Thoracic aorta (tissue), 2 donors: ENCODE measurements at regions not wholly inside any gene's neighbourhood (a gene's known extent, or its start where the extent isn't known, plus 50 kb on each side); places are given as distances from the start of the nearest gene placed in this dataset.

Experiments used
- ATAC-seq: fragments of 150-250 bp; one replicate; pipeline ENCODE4 v1.8.0; 2017; ENCODE audit warnings: low read depth; ENCODE audit not compliant: insufficient number of reproducible peaks, low FRiP score
- DNase-seq: peaks from one replicate; pipeline ENCODE4 v3.0.0-alpha.2; 2020; ENCODE audit warnings: low spot score
- H3K27ac ChIP-seq, 2 donors: fragments of 200-600 bp; sonication (generic); 1 replicate in 1 of 2; 2 replicates in 1 of 2; pipeline ENCODE4 v1.5.1; 2016; ENCODE audit warnings: mild to moderate bottlenecking in 2 of 2, moderate library complexity in 2 of 2
- H3K27me3 ChIP-seq: fragments of 200-600 bp; sonication (generic); replicated peaks from 2 replicates; pipeline ENCODE4 v1.6.0; 2016; ENCODE audit warnings: mild to moderate bottlenecking; ENCODE audit not compliant: insufficient read depth
- H3K36me3 ChIP-seq: fragments of 200-600 bp; sonication (generic); one replicate; pipeline ENCODE4 v1.5.1; 2016
- H3K4me1 ChIP-seq, 2 donors: fragments of 200-600 bp; sonication (generic); 1 replicate in 1 of 2; 2 replicates in 1 of 2; pipeline versions ENCODE4 v1.5.1 to v1.6.0; 2016; ENCODE audit warnings: low read depth in 2 of 2, mild to moderate bottlenecking in 1 of 2; ENCODE audit not compliant: control insufficient read depth in 1 of 2
- H3K4me3 ChIP-seq: fragments of 200-600 bp; sonication (generic); 2 replicates; pipeline ENCODE4 v1.5.1; 2016; ENCODE audit warnings: mild to moderate bottlenecking
- H3K9me3 ChIP-seq: fragments of 200-600 bp; sonication (generic); 2 replicates; pipeline ENCODE4 v1.5.1; 2016
- TF ChIP-seq, protein P1 (sequence below): fragments of 200-600 bp; sonication (generic); IDR thresholded peaks from one replicate; pipeline ENCODE4 v1.5.1; 2019; ENCODE audit warnings: antibody characterized with exemption

DNA sequence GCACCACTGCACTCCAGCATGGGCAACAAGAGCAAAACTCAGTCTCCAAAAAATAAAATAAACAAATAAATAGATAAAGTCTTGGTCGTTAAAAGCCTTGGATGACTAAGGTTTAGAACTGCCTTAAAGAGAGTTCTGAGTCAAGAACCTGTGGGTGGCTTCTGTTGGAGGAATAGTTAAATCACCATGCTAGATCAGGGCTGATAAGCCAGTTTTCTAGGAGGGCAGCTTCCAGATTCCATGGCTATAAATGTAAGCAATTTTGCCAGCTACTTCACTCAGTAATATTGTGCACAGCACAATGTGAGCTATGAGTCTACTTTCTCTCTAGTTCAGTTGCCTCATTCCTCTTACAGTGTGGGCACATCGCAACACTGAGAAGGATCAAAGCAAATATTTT lies 242.1 kb upstream of the NUDT12 start:
- no peaks in the 10 kb centered on the region for H3K4me1 ChIP-seq
- TF ChIP-seq, protein P1, sequence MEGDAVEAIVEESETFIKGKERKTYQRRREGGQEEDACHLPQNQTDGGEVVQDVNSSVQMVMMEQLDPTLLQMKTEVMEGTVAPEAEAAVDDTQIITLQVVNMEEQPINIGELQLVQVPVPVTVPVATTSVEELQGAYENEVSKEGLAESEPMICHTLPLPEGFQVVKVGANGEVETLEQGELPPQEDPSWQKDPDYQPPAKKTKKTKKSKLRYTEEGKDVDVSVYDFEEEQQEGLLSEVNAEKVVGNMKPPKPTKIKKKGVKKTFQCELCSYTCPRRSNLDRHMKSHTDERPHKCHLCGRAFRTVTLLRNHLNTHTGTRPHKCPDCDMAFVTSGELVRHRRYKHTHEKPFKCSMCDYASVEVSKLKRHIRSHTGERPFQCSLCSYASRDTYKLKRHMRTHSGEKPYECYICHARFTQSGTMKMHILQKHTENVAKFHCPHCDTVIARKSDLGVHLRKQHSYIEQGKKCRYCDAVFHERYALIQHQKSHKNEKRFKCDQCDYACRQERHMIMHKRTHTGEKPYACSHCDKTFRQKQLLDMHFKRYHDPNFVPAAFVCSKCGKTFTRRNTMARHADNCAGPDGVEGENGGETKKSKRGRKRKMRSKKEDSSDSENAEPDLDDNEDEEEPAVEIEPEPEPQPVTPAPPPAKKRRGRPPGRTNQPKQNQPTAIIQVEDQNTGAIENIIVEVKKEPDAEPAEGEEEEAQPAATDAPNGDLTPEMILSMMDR, result no peak
- no peak overlapping the region for H3K4me3 ChIP-seq
- no peak for ATAC-seq
- no peaks in the 10 kb centered on the region for H3K27me3 ChIP-seq
- H3K9me3 ChIP-seq, result no peaks in the 10 kb centered on the region
- H3K27ac ChIP-seq, result no peak overlapping the region
- no peaks in the 10 kb centered on the region for H3K36me3 ChIP-seq
- DNase-seq, result no peak

DNA sequence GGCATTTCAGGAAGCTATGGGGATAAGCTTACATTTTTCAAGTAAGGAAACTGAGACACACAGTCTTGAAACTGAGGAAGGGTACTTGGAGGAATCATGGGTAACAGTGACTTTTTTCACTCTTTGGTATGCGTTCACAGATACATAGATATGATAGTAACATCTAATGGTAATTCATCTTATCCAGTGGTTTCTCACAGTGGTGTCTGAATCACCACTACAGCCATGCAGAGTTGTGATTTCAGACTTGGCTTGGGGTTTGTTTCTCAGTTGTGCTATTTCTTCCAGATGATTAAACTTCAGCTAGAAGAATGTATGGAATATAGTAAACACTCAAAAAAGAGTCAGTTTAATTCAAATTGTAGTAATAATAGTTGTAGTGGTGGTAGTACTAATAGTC lies 239.1 kb upstream of the NUDT12 start:
- TF ChIP-seq, protein P1, result no peak
- Histone ChIP-seq H3K27me3 (no peaks in the 10 kb centered on the region), H3K9me3 (no peaks in the 10 kb centered on the region), H3K36me3 (no peaks in the 10 kb centered on the region), H3K27ac (no peak overlapping the region), H3K4me3 (no peak overlapping the region), H3K4me1 (no peaks in the 10 kb centered on the region)
- DNase-seq (no peak), ATAC-seq (no peak)

DNA sequence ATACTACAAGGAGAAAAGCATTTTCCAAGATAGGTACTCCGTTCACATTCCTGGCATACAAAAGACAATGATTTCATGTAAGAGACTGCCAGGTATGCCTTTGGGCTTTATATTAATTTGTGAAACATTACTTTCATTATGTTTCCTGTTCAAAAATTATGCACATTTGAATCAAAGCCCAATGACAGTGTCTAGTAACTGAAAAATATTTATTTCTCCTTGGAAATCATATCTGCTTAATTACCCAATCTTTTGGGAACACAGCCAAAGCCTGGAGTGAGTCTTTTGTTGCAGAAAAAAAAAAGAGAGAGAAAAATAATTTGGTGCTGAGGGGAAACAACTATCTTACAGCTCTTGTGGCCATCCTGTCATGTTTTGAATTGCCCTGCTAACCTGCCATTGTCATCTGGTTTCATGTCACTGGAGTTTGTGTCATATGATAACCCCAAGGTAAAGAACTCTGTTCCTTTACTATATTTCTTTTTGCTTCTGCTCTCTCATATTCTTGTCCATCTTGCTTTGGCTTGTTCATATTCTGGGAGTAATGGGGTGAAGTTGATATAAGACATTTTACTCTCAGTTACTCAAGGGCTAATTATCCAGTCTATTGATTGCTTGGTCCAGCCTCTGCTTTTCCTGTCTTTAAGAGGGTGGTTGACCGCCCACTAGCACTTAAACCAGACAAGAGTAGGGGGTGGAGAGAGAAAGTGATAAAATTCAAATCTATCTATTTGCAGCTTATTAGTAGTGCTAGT lies 238.3 kb upstream of the NUDT12 start:
- Histone ChIP-seq H3K36me3 (no peaks in the 10 kb centered on the region), H3K4me1 (no peaks in the 10 kb centered on the region), H3K27ac (no peak overlapping the region), H3K27me3 (no peaks in the 10 kb centered on the region), H3K9me3 (no peaks in the 10 kb centered on the region), H3K4me3 (no peak overlapping the region)
- TF ChIP-seq, protein P1, result no peak
- DNase-seq (no peak), ATAC-seq (no peak)

DNA sequence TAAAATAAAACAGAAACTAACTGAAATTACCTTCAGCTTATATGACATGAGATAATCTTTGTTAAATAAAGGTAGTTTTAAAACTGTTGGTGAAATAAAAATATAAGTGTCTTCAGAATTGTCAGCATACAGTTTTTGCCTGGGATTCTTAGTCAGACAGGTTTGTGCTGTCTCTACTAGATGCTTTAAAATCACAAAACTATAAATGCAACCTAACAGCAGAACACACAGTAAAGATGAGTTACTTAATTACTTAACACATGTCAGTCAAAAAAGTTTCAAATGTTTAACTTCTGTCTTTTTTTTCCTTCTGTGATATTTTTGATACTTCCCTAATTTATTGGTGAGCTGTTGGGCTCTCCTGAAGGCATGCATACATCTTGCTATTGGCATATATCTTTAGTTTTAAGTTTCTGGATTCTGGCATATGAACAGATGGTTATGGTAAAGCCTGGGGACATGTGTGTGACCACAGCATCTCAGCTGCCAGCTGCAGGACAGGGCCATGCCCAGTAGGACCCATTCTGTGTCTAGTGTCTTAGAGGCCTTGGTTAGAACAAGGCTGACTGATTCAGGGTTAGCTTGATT lies 231.1 kb upstream of the NUDT12 start:
- Histone ChIP-seq H3K9me3 (peaks cover 23% of the 10 kb centered on the region), H3K4me1 (no peaks in the 10 kb centered on the region), H3K27ac (no peak overlapping the region), H3K27me3 (no peaks in the 10 kb centered on the region), H3K36me3 (no peaks in the 10 kb centered on the region), H3K4me3 (no peak overlapping the region)
- ATAC-seq, result no peak
- DNase-seq, result no peak
- TF ChIP-seq, protein P1, result no peak

DNA sequence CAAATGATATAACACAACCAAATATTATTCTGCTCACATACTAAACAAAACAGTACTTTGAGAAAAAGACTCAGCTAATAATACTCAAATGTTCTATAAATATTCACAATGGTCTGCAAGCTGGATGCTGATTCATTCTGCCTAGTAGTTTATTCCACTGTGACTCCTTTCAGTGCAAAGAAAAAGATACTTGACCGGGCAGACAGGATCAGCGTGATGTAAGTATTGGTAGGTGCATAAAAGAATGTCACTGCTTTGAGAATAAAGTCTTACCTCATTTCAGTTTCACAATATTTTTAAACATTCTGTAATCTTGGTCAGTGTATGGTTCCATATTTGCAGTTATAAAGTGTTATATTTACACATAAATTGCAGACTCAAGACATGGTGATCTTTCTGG lies 223.0 kb upstream of the NUDT12 start:
- peaks cover 3% of the 10 kb centered on the region for H3K9me3 ChIP-seq
- TF ChIP-seq, protein P1, result no peak
- no peaks in the 10 kb centered on the region for H3K27me3 ChIP-seq
- H3K36me3 ChIP-seq, result no peaks in the 10 kb centered on the region
- DNase-seq (no peak), ATAC-seq (no peak)
- no peak overlapping the region for H3K4me3 ChIP-seq
- H3K4me1 ChIP-seq, result no peaks in the 10 kb centered on the region
- H3K27ac ChIP-seq, result no peak overlapping the region
